Breast epithelium (tissue), 4 donors: ENCODE measurements at regions not wholly inside any gene's neighbourhood (a gene's known extent, or its start where the extent isn't known, plus 50 kb on each side); places are given as distances from the start of the nearest gene placed in this dataset.
A peak's percentile ranks its signal among the peaks of the same experiment; 100 is the strongest.

Experiments
- DNase-seq, 2 donors: peaks; one replicate each; pipeline ENCODE4 v3.0.0-alpha.2; 2019; ENCODE audit warnings: low spot score in 2 of 2
- H3K27ac ChIP-seq, 2 donors: fragments of 200-600 bp; sonication (generic) in 1 of 2; one replicate each; pipeline ENCODE4 v1.5.1; 2016 to 2019; ENCODE audit warnings: mild to moderate bottlenecking in 1 of 2
- H3K27me3 ChIP-seq, 2 donors: fragments of 200-600 bp; sonication (generic) in 1 of 2; one replicate each; pipeline versions ENCODE4 v1.5.1 to v1.6.0; 2017 to 2019; ENCODE audit warnings: control low read depth in 1 of 2, mild to moderate bottlenecking in 1 of 2
- H3K36me3 ChIP-seq: fragments of 200-600 bp; one replicate; pipeline ENCODE4 v1.5.1; 2019
- H3K4me1 ChIP-seq, 2 donors: fragments of 200-600 bp; sonication (generic); one replicate each; pipeline ENCODE4 v1.5.1; 2016 to 2019; ENCODE audit warnings: control low read depth in 1 of 2
- H3K4me3 ChIP-seq, 3 donors: fragments of 200-600 bp; sonication (generic); 1 replicate in 2 of 3; 2 replicates in 1 of 3; pipeline ENCODE4 v1.5.1; 2016 to 2019; ENCODE audit warnings: mild to moderate bottlenecking in 3 of 3, moderate library complexity in 2 of 3
- H3K9me3 ChIP-seq, 2 donors: fragments of 200-600 bp; sonication (generic) in 1 of 2; one replicate each; pipeline ENCODE4 v1.5.1; 2016 to 2019; ENCODE audit warnings: control low read depth in 1 of 2
- POLR2A ChIP-seq: fragments of 450-650 bp; IDR thresholded peaks from one replicate; pipeline ENCODE4 v1.6.1; 2016; ENCODE audit warnings: antibody characterized with exemption, mild to moderate bottlenecking, moderate library complexity
- POLR2AphosphoS5 ChIP-seq, 3 donors: sonication (generic); formaldehyde crosslinking; IDR thresholded peaks; one replicate each; pipeline ENCODE4 v1.6.1; 2017; ENCODE audit warnings: antibody characterized with exemption in 3 of 3
- intact Hi-C: fragments of 100-400 bp; cut with DNase I; formaldehyde crosslinking; loops from one replicate; pipeline ENCODE4 v1.15.1; 2023; ENCODE audit warnings: low total_unique reads
- TF ChIP-seq, protein P1 (sequence below), 3 donors: fragments of 450-650 bp; IDR thresholded peaks; one replicate each; pipeline ENCODE4 v1.5.1; 2016 to 2017; ENCODE audit warnings: antibody characterized with exemption in 3 of 3, mild to moderate bottlenecking in 3 of 3, moderate library complexity in 3 of 3

DNA sequence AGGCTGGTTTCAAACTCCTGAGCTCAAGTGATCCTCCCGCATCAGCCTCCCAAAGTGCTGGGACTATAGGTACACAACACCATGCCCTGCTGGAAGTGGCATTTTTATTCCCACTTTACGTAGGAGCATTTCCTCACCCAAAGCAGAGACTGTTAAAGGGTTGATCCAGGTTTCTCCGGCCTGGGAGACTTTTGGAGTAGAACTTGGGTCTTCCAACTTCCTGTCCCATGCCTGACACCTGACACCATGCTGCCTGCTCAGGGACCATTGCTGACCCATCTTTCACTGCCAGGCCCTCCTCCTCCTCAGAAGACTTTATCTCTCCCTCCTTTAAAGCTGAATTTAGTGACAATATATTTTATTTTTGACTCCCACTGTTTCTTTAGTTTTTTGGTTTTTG, 302.0 kb upstream of the LYZL1 start:
- DNase-seq, result no peak
- Histone ChIP-seq H3K36me3 (no peaks in the 10 kb centered on the region), H3K27me3 (no peaks in the 10 kb centered on the region), H3K4me3 (no peak overlapping the region), H3K4me1 (no peaks in the 10 kb centered on the region), H3K27ac (no peak overlapping the region), H3K9me3 (no peaks in the 10 kb centered on the region)
- intact Hi-C loops, result no loop called here
- TF ChIP-seq POLR2AphosphoS5 (IDR thresholded peaks at IDR 0.05) (no peak), POLR2A (no peak)
- TF ChIP-seq, protein P1, sequence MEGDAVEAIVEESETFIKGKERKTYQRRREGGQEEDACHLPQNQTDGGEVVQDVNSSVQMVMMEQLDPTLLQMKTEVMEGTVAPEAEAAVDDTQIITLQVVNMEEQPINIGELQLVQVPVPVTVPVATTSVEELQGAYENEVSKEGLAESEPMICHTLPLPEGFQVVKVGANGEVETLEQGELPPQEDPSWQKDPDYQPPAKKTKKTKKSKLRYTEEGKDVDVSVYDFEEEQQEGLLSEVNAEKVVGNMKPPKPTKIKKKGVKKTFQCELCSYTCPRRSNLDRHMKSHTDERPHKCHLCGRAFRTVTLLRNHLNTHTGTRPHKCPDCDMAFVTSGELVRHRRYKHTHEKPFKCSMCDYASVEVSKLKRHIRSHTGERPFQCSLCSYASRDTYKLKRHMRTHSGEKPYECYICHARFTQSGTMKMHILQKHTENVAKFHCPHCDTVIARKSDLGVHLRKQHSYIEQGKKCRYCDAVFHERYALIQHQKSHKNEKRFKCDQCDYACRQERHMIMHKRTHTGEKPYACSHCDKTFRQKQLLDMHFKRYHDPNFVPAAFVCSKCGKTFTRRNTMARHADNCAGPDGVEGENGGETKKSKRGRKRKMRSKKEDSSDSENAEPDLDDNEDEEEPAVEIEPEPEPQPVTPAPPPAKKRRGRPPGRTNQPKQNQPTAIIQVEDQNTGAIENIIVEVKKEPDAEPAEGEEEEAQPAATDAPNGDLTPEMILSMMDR (IDR thresholded peaks at IDR 0.05), result no peak

DNA sequence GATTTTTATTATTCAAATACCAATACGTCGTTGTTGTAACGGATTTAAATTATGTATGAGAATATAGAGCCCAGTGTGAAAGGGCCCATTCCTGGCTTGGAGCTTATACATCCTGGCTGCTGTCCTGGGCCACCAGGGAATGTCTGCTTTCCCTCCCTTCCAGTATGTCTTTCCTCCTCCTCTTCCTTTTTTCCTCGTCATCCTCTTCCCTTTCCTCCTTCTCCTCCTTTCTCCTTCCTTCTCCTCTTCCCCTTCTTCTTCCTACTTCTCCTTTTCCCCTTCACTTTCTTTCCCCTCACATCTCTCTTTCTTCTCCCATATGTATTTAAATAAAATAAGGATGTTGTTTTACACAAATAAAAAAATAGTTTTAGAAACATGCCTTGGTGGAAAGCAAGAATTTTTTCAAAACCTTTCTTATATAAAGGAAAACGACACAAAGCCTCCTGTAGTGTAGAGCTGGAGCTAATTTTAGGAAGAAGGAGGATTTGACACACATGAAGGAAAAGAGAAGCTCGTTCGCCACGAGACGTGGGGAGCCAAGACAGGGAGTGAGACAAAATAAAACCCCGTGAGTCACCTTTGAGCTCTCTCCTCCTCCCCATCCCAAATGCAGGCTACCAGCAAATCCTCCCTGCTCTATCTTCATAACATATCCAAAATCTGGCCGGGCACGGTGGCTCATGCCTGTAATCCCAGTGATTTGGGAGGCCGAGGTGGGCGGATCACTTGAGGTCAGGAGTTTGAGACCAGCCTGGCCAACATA, 301.1 kb upstream of the LYZL1 start:
- no peaks in the 10 kb centered on the region for H3K9me3 ChIP-seq
- TF ChIP-seq, protein P1 (IDR thresholded peaks at IDR 0.05), result no peak
- TF ChIP-seq POLR2AphosphoS5 (IDR thresholded peaks at IDR 0.05) (no peak), POLR2A (no peak)
- no peaks in the 10 kb centered on the region for H3K27me3 ChIP-seq
- no peaks in the 10 kb centered on the region for H3K36me3 ChIP-seq
- no peak for DNase-seq
- H3K4me3 ChIP-seq, result no peak overlapping the region
- no peaks in the 10 kb centered on the region for H3K4me1 ChIP-seq
- H3K27ac ChIP-seq, result no peak overlapping the region
- intact Hi-C loops, result no loop called here

DNA sequence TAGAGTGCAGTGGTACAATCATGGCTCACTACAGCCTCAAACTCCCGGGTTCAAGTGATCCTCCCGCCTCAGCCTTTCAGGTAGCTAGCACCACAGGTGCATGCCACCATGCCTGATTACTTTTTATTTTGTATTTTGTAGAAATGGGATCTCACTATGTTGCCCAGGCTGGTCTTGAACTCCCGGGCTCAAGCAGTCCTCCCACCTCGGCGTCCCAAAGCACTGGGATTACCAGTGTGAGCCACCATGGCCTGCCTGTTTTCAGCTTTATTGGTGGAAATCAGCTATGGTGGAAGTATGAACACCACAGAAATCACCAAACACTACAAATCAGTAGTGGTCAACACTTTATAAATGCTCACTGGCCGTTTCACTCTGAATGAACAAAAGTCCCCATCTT, 299.9 kb upstream of the LYZL1 start:
- H3K27ac ChIP-seq, result no peak overlapping the region
- no peak overlapping the region for H3K4me3 ChIP-seq
- H3K4me1 ChIP-seq, result no peaks in the 10 kb centered on the region
- H3K9me3 ChIP-seq, result no peaks in the 10 kb centered on the region
- no peak for DNase-seq
- TF ChIP-seq POLR2A (no peak), POLR2AphosphoS5 (IDR thresholded peaks at IDR 0.05) (no peak)
- TF ChIP-seq, protein P1 (IDR thresholded peaks at IDR 0.05), result no peak
- no peaks in the 10 kb centered on the region for H3K36me3 ChIP-seq
- H3K27me3 ChIP-seq, result no peaks in the 10 kb centered on the region
- intact Hi-C loops, result no loop called here

DNA sequence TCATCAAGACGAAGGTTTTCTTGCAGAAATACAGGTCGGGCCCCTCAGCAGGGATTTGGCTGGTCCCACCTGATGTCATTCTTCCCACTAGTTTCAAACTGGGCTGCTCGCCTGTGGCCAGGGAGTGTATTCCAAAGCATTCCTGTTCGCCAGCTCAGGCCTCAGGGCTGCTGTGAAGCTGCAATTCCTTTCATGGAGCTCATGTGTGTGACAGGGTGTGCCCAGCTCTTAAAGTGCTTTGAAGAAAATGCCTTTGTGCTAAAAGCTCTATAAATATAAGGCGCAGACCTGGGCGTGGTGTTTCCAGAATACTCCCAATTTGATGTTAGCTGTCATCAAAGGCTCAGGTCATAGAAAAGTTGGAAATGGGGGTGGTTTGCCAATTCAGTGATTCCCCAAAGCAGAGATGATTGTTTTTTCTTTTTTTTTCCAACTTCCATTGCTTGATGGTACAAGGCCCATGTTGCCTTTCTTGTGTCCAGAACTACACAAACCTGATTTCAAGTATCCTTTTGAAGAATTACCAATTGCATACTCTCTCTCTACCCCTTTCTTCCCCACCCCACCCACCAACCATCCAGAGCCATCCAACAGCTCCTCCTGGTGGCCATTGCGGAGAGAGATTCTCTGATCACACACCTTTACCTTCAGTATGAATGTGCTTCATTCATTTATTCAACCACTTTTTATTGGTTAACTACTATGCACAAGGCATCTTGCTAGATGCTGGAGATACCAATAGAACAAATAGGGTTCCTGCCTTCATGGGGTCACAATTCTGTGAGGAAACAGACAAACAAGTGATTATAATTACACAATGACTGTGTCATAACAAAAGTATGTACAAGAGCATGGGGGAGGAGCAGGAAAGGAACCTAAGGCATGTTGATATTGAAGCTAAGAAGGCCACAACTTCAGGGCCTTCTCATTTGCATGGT, 297.3 kb upstream of the LYZL1 start:
- Histone ChIP-seq H3K27ac (peak overlapping the region in 1 of 2 donors; percentile 33), H3K4me1 (no peaks in the 10 kb centered on the region), H3K9me3 (no peaks in the 10 kb centered on the region), H3K4me3 (no peak overlapping the region), H3K27me3 (no peaks in the 10 kb centered on the region), H3K36me3 (no peaks in the 10 kb centered on the region)
- intact Hi-C loops, result no loop called here
- peak in 1 of 2 donors; percentile 53 for DNase-seq
- no peak for TF ChIP-seq POLR2A
- TF ChIP-seq, protein P1 (IDR thresholded peaks at IDR 0.05), result peak in 2 of 3 donors; percentile 51 to 62

DNA sequence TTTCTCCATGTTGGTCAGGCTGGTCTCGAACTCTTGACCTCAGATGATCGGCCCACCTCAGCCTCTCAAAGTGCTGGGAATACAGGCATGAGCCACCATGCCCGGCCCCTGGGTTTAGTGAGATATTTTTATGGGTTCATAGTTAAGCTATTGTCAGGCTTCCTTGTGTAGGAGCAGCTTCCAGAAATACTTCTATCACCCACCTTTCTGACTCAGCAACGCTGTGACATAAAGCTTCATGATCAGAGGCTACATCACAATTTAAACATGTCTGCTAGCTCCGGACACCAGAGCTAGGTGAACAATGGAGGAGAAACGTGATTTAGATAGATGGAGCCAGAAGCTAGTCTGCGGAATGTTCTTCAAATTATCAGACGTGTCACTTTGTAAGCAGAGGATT, 295.8 kb upstream of the LYZL1 start:
- no peak for DNase-seq
- Histone ChIP-seq H3K4me1 (no peaks in the 10 kb centered on the region), H3K36me3 (no peaks in the 10 kb centered on the region), H3K27ac (no peak overlapping the region), H3K9me3 (no peaks in the 10 kb centered on the region), H3K4me3 (no peak overlapping the region), H3K27me3 (no peaks in the 10 kb centered on the region)
- intact Hi-C loops, result no loop called here
- TF ChIP-seq, protein P1 (IDR thresholded peaks at IDR 0.05), result no peak
- TF ChIP-seq POLR2A (no peak), POLR2AphosphoS5 (IDR thresholded peaks at IDR 0.05) (no peak)
